OCI-LY7 (cell line): ENCODE measurements at regions not wholly inside any gene's neighbourhood (a gene's known extent, or its start where the extent isn't known, plus 50 kb on each side); places are given as distances from the start of the nearest gene placed in this dataset.

ENCODE experiments used
- BruUV-seq: library from RNA; stranded (reverse); fragments of 400-500 nt; replicated peaks from 2 replicates; lab custom pipeline; 2021; lab: Mats Ljungman, UMichigan
- CTCF ChIA-PET: fragments of 300-600 bp; sonication (Branson Sonifier 250); formaldehyde crosslinking; loops from one replicate; lab custom pipeline; 2022; ENCODE audit warnings: antibody characterized with exemption; ENCODE audit not compliant: unreplicated experiment; lab: Charles Lee
- POLR2A ChIA-PET: fragments of 300-600 bp; sonication (Branson Sonifier 250); formaldehyde crosslinking; loops from one replicate; lab custom pipeline; 2022; ENCODE audit warnings: antibody characterized with exemption; lab: Charles Lee
- DNase-seq: peaks from one replicate; pipeline ENCODE4 v3.0.0-alpha.2; 2015; ENCODE audit warnings: low spot score
- H2AFZ ChIP-seq: fragments of 200-600 bp; sonication (generic), shearing (Covaris generic); 2 replicates; pipeline ENCODE4 v1.6.1; 2014; ENCODE audit warnings: mild to moderate bottlenecking, antibody characterized with exemption, low read length, moderate library complexity
- H3K27ac ChIP-seq: fragments of 200-600 bp; sonication (generic); 2 replicates; pipeline ENCODE4 v1.5.1; 2014; ENCODE audit warnings: mixed run types, low read depth, mild to moderate bottlenecking, moderate library complexity, low read length, inconsistent platforms; ENCODE audit not compliant: poor library complexity, severe bottlenecking
- H3K36me3 ChIP-seq: fragments of 200-600 bp; sonication (generic); 2 replicates; pipeline ENCODE4 v1.6.1; 2014; ENCODE audit warnings: mild to moderate bottlenecking, antibody characterized with exemption, low read length, moderate library complexity, mixed read lengths; ENCODE audit not compliant: insufficient read depth
- H3K4me1 ChIP-seq: fragments of 200-600 bp; sonication (generic); 2 replicates; pipeline ENCODE4 v1.5.1; 2014; ENCODE audit warnings: mild to moderate bottlenecking, low read length; ENCODE audit not compliant: insufficient read depth, poor library complexity, severe bottlenecking
- H3K4me2 ChIP-seq: fragments of 200-600 bp; sonication (generic); 2 replicates; pipeline ENCODE4 v1.6.1; 2014; ENCODE audit warnings: mild to moderate bottlenecking, low read length
- H3K4me3 ChIP-seq: fragments of 200-600 bp; sonication (generic); 2 replicates; pipeline ENCODE4 v1.5.1; 2014; ENCODE audit warnings: mild to moderate bottlenecking, low read depth, low read length; ENCODE audit not compliant: poor library complexity, severe bottlenecking
- H3K79me2 ChIP-seq: fragments of 200-600 bp; sonication (generic); 2 replicates; pipeline ENCODE4 v1.6.1; 2016; ENCODE audit warnings: low read depth, mild to moderate bottlenecking, low read length, moderate library complexity, mixed read lengths; ENCODE audit not compliant: insufficient read depth
- H3K9me2 ChIP-seq: fragments of 200-600 bp; sonication (generic); 2 replicates; pipeline ENCODE4 v1.6.1; 2016; ENCODE audit warnings: mild to moderate bottlenecking, low read length, mixed read lengths; ENCODE audit not compliant: insufficient read depth
- H3K9me3 ChIP-seq: fragments of 200-600 bp; sonication (generic); 2 replicates; pipeline ENCODE4 v1.6.1; 2014; ENCODE audit warnings: mild to moderate bottlenecking, mixed run types, low read length, mixed read lengths
- H4K20me1 ChIP-seq: fragments of 200-600 bp; sonication (generic); 2 replicates; pipeline ENCODE4 v1.6.1; 2014; ENCODE audit warnings: mild to moderate bottlenecking, antibody characterized with exemption, low read length, moderate library complexity, mixed read lengths; ENCODE audit not compliant: insufficient read depth
- CTCF ChIP-seq: fragments of 200-600 bp; sonication (generic); conservative IDR thresholded peaks from 2 replicates; pipeline ENCODE4 v1.5.1; 2014; ENCODE audit warnings: mild to moderate bottlenecking, antibody characterized with exemption, low read length, moderate library complexity, mixed read lengths
- EZH2phosphoT487 ChIP-seq: fragments of 200-600 bp; sonication (generic); IDR thresholded peaks from 2 replicates; pipeline ENCODE4 v1.6.1; 2018; ENCODE audit warnings: low read depth, borderline replicate concordance, mild to moderate bottlenecking, mixed run types, antibody characterized with exemption, low read length, moderate library complexity, mixed read lengths
- intact Hi-C: fragments of 100-400 bp; cut with micrococcal nuclease; formaldehyde crosslinking; loops from one replicate; pipeline ENCODE4 v1.10.0; 2022; ENCODE audit not compliant: unreplicated experiment

GRCh38 chr14:99004112-99004511 lies 267.9 kb downstream of the BCL11B start:
- Histone ChIP-seq H3K36me3 (no peaks in the 10 kb centered on the region), H3K4me3 (no peak overlapping the region), H3K4me1 (no peaks in the 10 kb centered on the region), H3K9me2 (no peaks in the 10 kb centered on the region), H3K79me2 (no peaks in the 10 kb centered on the region), H4K20me1 (no peaks in the 10 kb centered on the region), H3K27ac (no peak overlapping the region), H2AFZ (no peak overlapping the region), H3K4me2 (no peak overlapping the region), H3K9me3 (no peaks in the 10 kb centered on the region)
- intact Hi-C loops: no loop called here
- POLR2A ChIA-PET: interaction anchor here (0.6 kb wide), 1 partner anchor 144 kb away, joined by 3 read pairs; no protein-coding TSS in a partner anchor
- TF ChIP-seq EZH2phosphoT487: no peak
- TF ChIP-seq CTCF: no peak
- no peak for DNase-seq
- CTCF ChIA-PET: no interaction called here
- no TSS peak for BruUV-seq

GRCh38 chr14:99006276-99006675 lies 265.7 kb downstream of the BCL11B start:
- Histone ChIP-seq H3K9me2 (no peaks in the 10 kb centered on the region), H3K9me3 (no peaks in the 10 kb centered on the region), H3K4me3 (no peak overlapping the region), H2AFZ (no peak overlapping the region), H3K4me1 (no peaks in the 10 kb centered on the region), H3K79me2 (no peaks in the 10 kb centered on the region), H3K36me3 (no peaks in the 10 kb centered on the region), H4K20me1 (no peaks in the 10 kb centered on the region), H3K27ac (no peak overlapping the region), H3K4me2 (no peak overlapping the region)
- BruUV-seq: no TSS peak
- POLR2A ChIA-PET: no interaction called here
- CTCF ChIA-PET: no interaction called here
- intact Hi-C loops: no loop called here
- TF ChIP-seq EZH2phosphoT487 (no peak), CTCF (no peak)
- no peak for DNase-seq

GRCh38 chr14:99007795-99008194 lies 264.2 kb downstream of the BCL11B start:
- H3K9me2 ChIP-seq: no peaks in the 10 kb centered on the region
- no peaks in the 10 kb centered on the region for H3K79me2 ChIP-seq
- H3K4me3 ChIP-seq: no peak overlapping the region
- no TSS peak for BruUV-seq
- H3K4me2 ChIP-seq: no peak overlapping the region
- H3K4me1 ChIP-seq: no peaks in the 10 kb centered on the region
- TF ChIP-seq EZH2phosphoT487: no peak
- no peak for TF ChIP-seq CTCF
- intact Hi-C loops: no loop called here
- H4K20me1 ChIP-seq: no peaks in the 10 kb centered on the region
- ChIA-PET POLR2A (no interaction called here), CTCF (no interaction called here)
- no peak overlapping the region for H2AFZ ChIP-seq
- no peak for DNase-seq
- no peaks in the 10 kb centered on the region for H3K9me3 ChIP-seq
- H3K27ac ChIP-seq: no peak overlapping the region
- H3K36me3 ChIP-seq: no peaks in the 10 kb centered on the region
